ENCODE measurements at regions not wholly inside any gene's neighbourhood (a gene's known extent, or its start where the extent isn't known, plus 50 kb on each side); places are given as distances from the start of the nearest gene placed in this dataset.

- Histone ChIP-seq H3K27ac (no peak overlapping the region), H3K36me3 (no peaks in the 10 kb centered on the region), H3K9me3 (peaks cover 0 to 2% (median 0%) of the 10 kb centered on the region in 11 donors), H3K4me1 (no peaks in the 10 kb centered on the region), H3K4me3 (no peak overlapping the region), H3K27me3 (peaks cover 0 to 10% (median 0%) of the 10 kb centered on the region in 7 donors)
- WGBS, 2 donors = 56 to 62% methylated on average over 4 of the region's 4 CpGs
- ATAC-seq = no peak
- no peak for DNase-seq
- intact Hi-C loops (cut with DNase I) = no loop called here
- TF ChIP-seq CTCF (IDR thresholded peaks at IDR 0.05) = no peak
Observed at GRCh38 chr9:18106006-18106560, 367.9 kb upstream of the ADAMTSL1 start.

GRCh38 chr9:18109675-18110074 is 364.3 kb upstream of the ADAMTSL1 start:
- TF ChIP-seq CTCF (IDR thresholded peaks at IDR 0.05) = no peak
- H3K36me3 ChIP-seq = no peaks in the 10 kb centered on the region
- no peak overlapping the region for H3K4me3 ChIP-seq
- H3K9me3 ChIP-seq = peaks cover 0 to 2% (median 0%) of the 10 kb centered on the region in 11 donors
- intact Hi-C loops (cut with DNase I) = no loop called here
- no peak for DNase-seq
- H3K27me3 ChIP-seq = peaks cover 0 to 7% (median 0%) of the 10 kb centered on the region in 7 donors
- no peaks in the 10 kb centered on the region for H3K4me1 ChIP-seq
- 81% methylated on average over 4 of the region's 4 CpGs for WGBS, 2 donors
- no peak for ATAC-seq
- no peak overlapping the region for H3K27ac ChIP-seq

- Histone ChIP-seq H3K9me3 (peaks cover 0 to 2% (median 0%) of the 10 kb centered on the region in 11 donors), H3K4me1 (no peaks in the 10 kb centered on the region), H3K27me3 (peaks cover 0 to 7% (median 0%) of the 10 kb centered on the region in 7 donors), H3K36me3 (no peaks in the 10 kb centered on the region), H3K27ac (no peak overlapping the region), H3K4me3 (no peak overlapping the region)
- TF ChIP-seq CTCF (IDR thresholded peaks at IDR 0.05) = no peak
- intact Hi-C loops (cut with DNase I) = no loop called here
- no peak for ATAC-seq
- no peak for DNase-seq
Observed at GRCh38 chr9:18111146-18111545, 362.8 kb upstream of the ADAMTSL1 start.

GRCh38 chr9:18114559-18115475 is 359.1 kb upstream of the ADAMTSL1 start:
- Histone ChIP-seq H3K27ac (no peak overlapping the region), H3K9me3 (no peaks in the 10 kb centered on the region), H3K4me1 (no peaks in the 10 kb centered on the region), H3K27me3 (peaks cover 0 to 4% (median 0%) of the 10 kb centered on the region in 7 donors), H3K36me3 (no peaks in the 10 kb centered on the region), H3K4me3 (no peak overlapping the region)
- ATAC-seq = no peak
- no peak for DNase-seq
- no peak for TF ChIP-seq CTCF (IDR thresholded peaks at IDR 0.05)
- 64 to 69% methylated on average over 10 of the region's 10 CpGs for WGBS, 2 donors
- intact Hi-C loops (cut with DNase I) = no loop called here
